ENCODE measurements at regions not wholly inside any gene's neighbourhood (a gene's known extent, or its start where the extent isn't known, plus 50 kb on each side); places are given as distances from the start of the nearest gene placed in this dataset.

DNA sequence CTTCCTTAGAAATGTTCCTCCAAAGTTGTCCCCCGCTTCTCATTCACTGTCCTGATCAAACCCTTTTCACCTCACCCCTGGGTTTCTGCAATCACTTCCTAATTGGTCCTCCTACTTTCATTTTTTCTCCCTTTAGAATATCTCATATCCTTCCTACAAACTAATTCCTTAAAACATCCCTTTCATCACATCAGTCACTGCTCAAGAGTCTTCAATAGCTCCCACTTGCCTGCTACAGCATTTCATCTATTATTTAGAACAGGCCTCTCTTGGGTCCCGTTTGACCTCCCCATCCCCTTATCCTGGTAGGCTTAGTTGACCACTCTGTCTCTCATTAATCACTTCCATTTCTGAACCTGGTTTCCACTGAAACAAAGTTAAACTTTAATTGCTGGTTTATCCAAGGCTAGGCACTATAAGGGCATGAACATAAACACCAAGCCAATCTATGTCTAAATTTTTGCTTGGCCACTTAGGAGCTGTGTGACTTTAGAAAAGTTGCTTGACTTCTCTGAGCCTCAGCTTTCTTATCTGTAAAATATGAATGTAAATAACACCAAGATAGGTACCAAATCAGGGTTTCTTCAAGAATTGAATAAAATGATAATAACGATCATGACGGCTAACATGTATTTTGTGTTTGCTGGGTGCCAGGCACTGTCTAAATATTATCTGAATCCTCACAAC, 202.1 kb upstream of the WWC1 start:
- Histone ChIP-seq H2AFZ (ENCODE audit: low read depth, low read length) (no peak overlapping the region), H3K27ac (ENCODE audit: insufficient read depth, low read depth, low read length) (no peak overlapping the region), H3K36me3 (ENCODE audit: control insufficient read depth in 2 of 2, extremely low read depth in 1 of 2, insufficient read depth in 2 of 2, low read length in 2 of 2) (no peaks in the 10 kb centered on the region), H3K9me3 (replicated peaks; ENCODE audit: control insufficient read depth, insufficient read depth, low read length) (no peaks in the 10 kb centered on the region), H3K27me3 (ENCODE audit: control insufficient read depth in 2 of 2, insufficient read depth in 2 of 2, low read length in 2 of 2) (no peaks in the 10 kb centered on the region), H3K4me1 (ENCODE audit: control insufficient read depth, extremely low read depth, insufficient read depth, low read length) (no peaks in the 10 kb centered on the region), H3K9ac (replicated peaks; ENCODE audit: extremely low read depth, insufficient read depth, low read length) (no peak overlapping the region), H4K20me1 (replicated peaks; ENCODE audit: control insufficient read depth, extremely low read depth, insufficient read depth, low read length) (no peaks in the 10 kb centered on the region), H3K4me3 (replicated peaks in 1 of 3; ENCODE audit: insufficient read depth in 1 of 3, low read depth in 1 of 3, low read length in 3 of 3) (no peak overlapping the region), H3K4me2 (ENCODE audit: insufficient read depth, low read length) (no peak overlapping the region), H3K79me2 (ENCODE audit: control insufficient read depth, insufficient read depth, low read length) (no peaks in the 10 kb centered on the region), H3K9me1 (replicated peaks; ENCODE audit: control insufficient read depth, extremely low read depth, insufficient read depth, low read length) (no peaks in the 10 kb centered on the region)
- TF ChIP-seq POLR2A (IDR thresholded peaks at IDR 0.05; ENCODE audit: low read depth, low read length): no peak
- FAIRE-seq (no peak), DNase-seq (ENCODE audit: low read depth, low spot score) (no peak)
- ChIA-PET CTCF (interaction anchor here (0.6 kb wide), 1 partner anchor 239 kb away, joined by 3 read pairs; no protein-coding TSS in a partner anchor), POLR2A (no interaction called here)
- intact Hi-C loops (cut with micrococcal nuclease) (no loop called here), dilution Hi-C loops (cut with MboI; ENCODE audit: extremely low pct_ligation_motif_present, low sequenced_read_pairs) (no loop called here)
- BruUV-seq (replicated peaks): no TSS peak

DNA sequence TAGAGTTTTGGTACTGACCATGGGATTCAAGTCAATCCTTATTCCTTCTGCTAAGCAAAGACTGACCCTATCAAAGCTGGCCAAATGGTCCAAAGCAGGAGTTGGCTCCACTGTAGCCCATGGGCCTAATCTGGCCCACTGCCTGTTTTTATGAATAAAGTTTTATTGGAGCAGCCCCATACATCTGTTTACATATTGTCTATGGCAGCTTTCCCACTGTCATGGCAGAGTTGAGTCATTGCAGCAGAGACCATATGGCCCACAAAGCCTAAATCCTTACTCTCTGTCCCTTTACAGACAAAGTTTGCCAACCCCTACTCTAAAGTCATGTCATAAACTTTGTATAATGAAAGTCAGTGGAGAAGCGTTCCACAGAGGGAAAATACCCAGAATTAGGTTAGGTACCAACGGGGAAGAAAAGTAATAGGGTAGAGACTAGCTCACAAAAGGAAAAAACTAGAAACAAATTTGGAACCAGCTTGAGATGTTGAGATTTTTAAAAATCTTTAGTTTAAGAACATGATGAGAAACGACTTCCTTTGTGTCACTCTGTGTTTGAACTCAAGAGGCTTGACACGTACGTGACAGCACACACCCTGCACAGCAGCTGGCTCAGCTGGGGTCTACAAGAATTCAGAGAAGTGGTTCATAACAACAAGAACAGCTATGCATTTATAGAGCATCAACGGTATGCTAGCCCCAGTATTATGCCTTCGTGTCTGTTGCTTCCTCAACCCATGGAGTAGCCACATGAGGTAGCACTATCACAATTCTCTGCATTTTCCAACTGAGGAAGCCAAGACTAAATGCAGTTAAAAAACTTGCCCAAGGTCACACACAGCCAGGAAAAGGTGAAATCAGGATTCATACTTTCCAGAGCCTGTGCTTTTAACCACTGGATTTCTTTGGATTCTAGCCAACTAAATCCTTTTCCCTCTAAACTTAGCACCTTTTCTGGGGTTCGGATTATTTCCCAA, 198.9 kb upstream of the WWC1 start:
- FAIRE-seq: no peak
- no peak overlapping the region for H2AFZ ChIP-seq (ENCODE audit: low read depth, low read length)
- H3K9ac ChIP-seq (replicated peaks; ENCODE audit: extremely low read depth, insufficient read depth, low read length): no peak overlapping the region
- H3K27ac ChIP-seq (ENCODE audit: insufficient read depth, low read depth, low read length): no peak overlapping the region
- H3K27me3 ChIP-seq (ENCODE audit: control insufficient read depth in 2 of 2, insufficient read depth in 2 of 2, low read length in 2 of 2): no peaks in the 10 kb centered on the region
- DNase-seq (ENCODE audit: low read depth, low spot score): no peak
- no peak overlapping the region for H3K4me2 ChIP-seq (ENCODE audit: insufficient read depth, low read length)
- ChIA-PET CTCF (no interaction called here), POLR2A (no interaction called here)
- no peaks in the 10 kb centered on the region for H4K20me1 ChIP-seq (replicated peaks; ENCODE audit: control insufficient read depth, extremely low read depth, insufficient read depth, low read length)
- no peaks in the 10 kb centered on the region for H3K4me1 ChIP-seq (ENCODE audit: control insufficient read depth, extremely low read depth, insufficient read depth, low read length)
- no peak overlapping the region for H3K4me3 ChIP-seq (replicated peaks in 1 of 3; ENCODE audit: insufficient read depth in 1 of 3, low read depth in 1 of 3, low read length in 3 of 3)
- H3K36me3 ChIP-seq (ENCODE audit: control insufficient read depth in 2 of 2, extremely low read depth in 1 of 2, insufficient read depth in 2 of 2, low read length in 2 of 2): no peaks in the 10 kb centered on the region
- no peaks in the 10 kb centered on the region for H3K9me1 ChIP-seq (replicated peaks; ENCODE audit: control insufficient read depth, extremely low read depth, insufficient read depth, low read length)
- dilution Hi-C loops (cut with MboI; ENCODE audit: extremely low pct_ligation_motif_present, low sequenced_read_pairs): no loop called here
- no TSS peak for BruUV-seq (replicated peaks)
- TF ChIP-seq JUN (IDR thresholded peaks at IDR 0.05; ENCODE audit: borderline replicate concordance, insufficient read depth, insufficient read length, low read depth) (no peak), GATA2 (IDR thresholded peaks at IDR 0.05; ENCODE audit: insufficient read depth, insufficient read length, low read depth, low read length) (no peak), FOS (IDR thresholded peaks at IDR 0.05; ENCODE audit: borderline replicate concordance, insufficient read depth, low read length) (no peak), EZH2 (IDR thresholded peaks at IDR 0.05; ENCODE audit: borderline replicate concordance, low read depth, low read length, severe bottlenecking) (no peak), POLR2AphosphoS5 (IDR thresholded peaks at IDR 0.05; ENCODE audit: insufficient read depth, low read depth, low read length) (no peak), MYC (IDR thresholded peaks at IDR 0.05; ENCODE audit: low read depth, low read length) (no peak), POLR2A (IDR thresholded peaks at IDR 0.05; ENCODE audit: low read depth, low read length) (no peak)
- TF ChIP-seq, protein P1, sequence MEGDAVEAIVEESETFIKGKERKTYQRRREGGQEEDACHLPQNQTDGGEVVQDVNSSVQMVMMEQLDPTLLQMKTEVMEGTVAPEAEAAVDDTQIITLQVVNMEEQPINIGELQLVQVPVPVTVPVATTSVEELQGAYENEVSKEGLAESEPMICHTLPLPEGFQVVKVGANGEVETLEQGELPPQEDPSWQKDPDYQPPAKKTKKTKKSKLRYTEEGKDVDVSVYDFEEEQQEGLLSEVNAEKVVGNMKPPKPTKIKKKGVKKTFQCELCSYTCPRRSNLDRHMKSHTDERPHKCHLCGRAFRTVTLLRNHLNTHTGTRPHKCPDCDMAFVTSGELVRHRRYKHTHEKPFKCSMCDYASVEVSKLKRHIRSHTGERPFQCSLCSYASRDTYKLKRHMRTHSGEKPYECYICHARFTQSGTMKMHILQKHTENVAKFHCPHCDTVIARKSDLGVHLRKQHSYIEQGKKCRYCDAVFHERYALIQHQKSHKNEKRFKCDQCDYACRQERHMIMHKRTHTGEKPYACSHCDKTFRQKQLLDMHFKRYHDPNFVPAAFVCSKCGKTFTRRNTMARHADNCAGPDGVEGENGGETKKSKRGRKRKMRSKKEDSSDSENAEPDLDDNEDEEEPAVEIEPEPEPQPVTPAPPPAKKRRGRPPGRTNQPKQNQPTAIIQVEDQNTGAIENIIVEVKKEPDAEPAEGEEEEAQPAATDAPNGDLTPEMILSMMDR (IDR thresholded peaks at IDR 0.05; ENCODE audit: extremely low read depth in 1 of 2, insufficient read depth in 1 of 2, low read depth in 1 of 2, low read length in 2 of 2): no peak
- TF ChIP-seq, protein P2, sequence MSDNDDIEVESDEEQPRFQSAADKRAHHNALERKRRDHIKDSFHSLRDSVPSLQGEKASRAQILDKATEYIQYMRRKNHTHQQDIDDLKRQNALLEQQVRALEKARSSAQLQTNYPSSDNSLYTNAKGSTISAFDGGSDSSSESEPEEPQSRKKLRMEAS (IDR thresholded peaks at IDR 0.05; ENCODE audit: insufficient read depth, insufficient read length): no peak
- intact Hi-C loops (cut with micrococcal nuclease): no loop called here
- H3K79me2 ChIP-seq (ENCODE audit: control insufficient read depth, insufficient read depth, low read length): no peaks in the 10 kb centered on the region
- no peaks in the 10 kb centered on the region for H3K9me3 ChIP-seq (replicated peaks; ENCODE audit: control insufficient read depth, insufficient read depth, low read length)

All from endothelial cell of umbilical vein (primary cell).